Chondrocyte (in vitro differentiated cells): ENCODE measurements at regions not wholly inside any gene's neighbourhood (a gene's known extent, or its start where the extent isn't known, plus 50 kb on each side); places are given as distances from the start of the nearest gene placed in this dataset.
A peak's percentile ranks its signal among the peaks of the same experiment; 100 is the strongest.

Source experiments
- DNase-seq: peaks from one replicate; pipeline ENCODE4 v3.0.0; 2021; ENCODE audit warnings: mixed read lengths, low spot score
- H3K27ac Mint-ChIP-seq: one replicate; pipeline ENCODE4 v1.8.0; 2021; ENCODE audit warnings: mild to moderate bottlenecking, moderate library complexity, mixed read lengths; ENCODE audit not compliant: unreplicated experiment
- H3K27me3 Mint-ChIP-seq: 2 replicates; pipeline ENCODE4 v1.8.0; 2021; ENCODE audit warnings: low read depth, mixed read lengths
- H3K36me3 Mint-ChIP-seq: 2 replicates; pipeline ENCODE4 v1.8.0; 2021; ENCODE audit warnings: low read depth, mixed read lengths
- H3K4me1 Mint-ChIP-seq: 2 replicates; pipeline ENCODE4 v1.8.0; 2021; ENCODE audit warnings: low read depth, mild to moderate bottlenecking, mixed read lengths
- H3K4me3 Mint-ChIP-seq: one replicate; pipeline ENCODE4 v1.8.0; 2021; ENCODE audit warnings: mild to moderate bottlenecking, moderate library complexity, mixed read lengths; ENCODE audit not compliant: unreplicated experiment
- H3K9me3 Mint-ChIP-seq: 2 replicates; pipeline ENCODE4 v1.8.0; 2021; ENCODE audit warnings: low read depth, mixed read lengths
- TF ChIP-seq, protein P1 (sequence below): fragments of 200-600 bp; sonication (generic); IDR thresholded peaks from 2 replicates; pipeline ENCODE4 v1.5.0; 2021; ENCODE audit warnings: antibody characterized with exemption, mild to moderate bottlenecking, moderate library complexity

DNA sequence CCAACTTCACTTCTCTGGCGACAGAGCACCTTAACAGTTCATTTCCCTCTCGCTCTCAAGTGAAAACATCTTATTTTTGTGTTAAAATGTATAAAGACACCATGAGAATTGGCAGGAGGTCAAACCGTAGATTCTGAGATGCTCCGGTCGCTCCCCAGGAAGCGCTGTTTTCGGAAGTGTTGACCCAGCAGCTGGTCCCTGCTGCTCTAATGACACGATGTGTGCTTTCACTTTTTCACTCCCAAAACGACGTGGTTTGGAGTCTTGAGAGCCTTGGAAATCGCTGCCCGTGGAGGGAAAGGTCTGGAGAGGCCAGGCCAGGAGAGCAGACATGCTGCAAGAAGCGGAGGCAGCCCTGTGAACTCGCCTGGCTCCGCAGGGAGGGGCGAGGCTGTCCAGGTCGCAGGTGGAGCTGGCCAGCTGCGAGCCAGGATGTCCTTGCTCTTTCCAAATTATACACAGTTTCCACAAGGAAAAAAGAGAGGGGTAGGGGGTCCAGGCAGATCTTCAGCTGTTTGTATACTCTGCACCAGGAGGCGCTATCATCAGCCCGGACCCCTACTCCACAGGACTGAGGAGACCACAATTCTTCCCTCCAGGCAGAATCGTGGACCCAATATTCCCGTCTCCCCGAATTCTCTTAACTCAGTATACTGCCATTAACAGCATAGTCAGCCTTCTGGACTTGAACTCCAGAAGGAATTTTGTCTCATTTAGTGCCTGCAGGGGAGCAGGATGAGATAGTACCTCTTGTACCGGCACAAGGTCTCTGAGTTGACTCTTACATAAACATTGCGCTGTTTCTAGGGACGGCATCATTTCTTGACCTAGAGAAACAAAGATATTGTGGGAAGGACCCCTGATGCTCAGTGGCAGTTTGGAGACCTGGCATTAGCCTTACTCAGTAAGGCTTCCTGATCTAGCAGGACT lies 248.6 kb upstream of the ANKRD55 start:
- no peaks in the 10 kb centered on the region for H3K9me3 Mint-ChIP-seq
- peaks cover 28% of the 10 kb centered on the region for H3K4me1 Mint-ChIP-seq
- H3K4me3 Mint-ChIP-seq: peak overlapping the region; percentile 80
- TF ChIP-seq, protein P1, sequence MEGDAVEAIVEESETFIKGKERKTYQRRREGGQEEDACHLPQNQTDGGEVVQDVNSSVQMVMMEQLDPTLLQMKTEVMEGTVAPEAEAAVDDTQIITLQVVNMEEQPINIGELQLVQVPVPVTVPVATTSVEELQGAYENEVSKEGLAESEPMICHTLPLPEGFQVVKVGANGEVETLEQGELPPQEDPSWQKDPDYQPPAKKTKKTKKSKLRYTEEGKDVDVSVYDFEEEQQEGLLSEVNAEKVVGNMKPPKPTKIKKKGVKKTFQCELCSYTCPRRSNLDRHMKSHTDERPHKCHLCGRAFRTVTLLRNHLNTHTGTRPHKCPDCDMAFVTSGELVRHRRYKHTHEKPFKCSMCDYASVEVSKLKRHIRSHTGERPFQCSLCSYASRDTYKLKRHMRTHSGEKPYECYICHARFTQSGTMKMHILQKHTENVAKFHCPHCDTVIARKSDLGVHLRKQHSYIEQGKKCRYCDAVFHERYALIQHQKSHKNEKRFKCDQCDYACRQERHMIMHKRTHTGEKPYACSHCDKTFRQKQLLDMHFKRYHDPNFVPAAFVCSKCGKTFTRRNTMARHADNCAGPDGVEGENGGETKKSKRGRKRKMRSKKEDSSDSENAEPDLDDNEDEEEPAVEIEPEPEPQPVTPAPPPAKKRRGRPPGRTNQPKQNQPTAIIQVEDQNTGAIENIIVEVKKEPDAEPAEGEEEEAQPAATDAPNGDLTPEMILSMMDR: peak; percentile 78
- peak overlapping the region; percentile 73 for H3K27ac Mint-ChIP-seq
- H3K27me3 Mint-ChIP-seq: no peaks in the 10 kb centered on the region
- no peak for DNase-seq
- H3K36me3 Mint-ChIP-seq: no peaks in the 10 kb centered on the region

DNA sequence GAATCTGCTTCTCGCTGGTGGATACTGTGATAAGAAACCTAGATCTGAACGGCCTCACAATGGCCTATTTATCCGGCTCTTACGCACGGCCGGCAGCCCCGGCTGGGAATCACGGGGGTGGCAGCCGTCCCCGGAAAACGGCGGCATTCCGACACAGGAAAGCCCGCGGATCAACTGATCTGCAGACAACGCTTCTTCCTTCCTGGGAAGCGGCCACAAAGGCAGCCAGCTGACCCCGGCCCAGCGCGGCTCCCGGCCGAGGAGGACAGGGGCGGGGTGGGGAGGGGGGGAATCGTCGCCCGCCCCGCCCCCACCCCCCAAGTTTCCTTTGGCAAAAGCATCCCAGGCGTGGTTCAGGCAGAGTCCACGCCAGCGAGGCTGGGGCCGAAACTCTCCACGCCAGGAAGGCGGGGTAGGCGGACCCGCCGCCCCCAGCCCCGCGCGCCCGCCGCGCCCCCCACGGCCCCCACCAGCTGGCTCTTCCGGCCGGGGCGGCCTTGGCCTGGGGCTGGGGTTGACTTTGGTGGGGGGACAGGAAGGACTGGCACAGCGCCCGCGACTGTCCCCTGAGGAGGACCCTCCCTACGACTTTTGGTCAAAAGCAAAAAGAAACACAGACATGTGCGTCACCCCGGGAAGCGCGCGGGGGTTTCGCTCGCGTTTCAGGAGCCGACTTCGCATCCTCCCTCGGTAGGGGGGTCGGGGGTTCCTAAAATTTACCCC lies 247.7 kb upstream of the ANKRD55 start:
- H3K9me3 Mint-ChIP-seq: no peaks in the 10 kb centered on the region
- no peaks in the 10 kb centered on the region for H3K36me3 Mint-ChIP-seq
- peak overlapping the region; percentile 80 for H3K4me3 Mint-ChIP-seq
- peaks cover 36% of the 10 kb centered on the region for H3K4me1 Mint-ChIP-seq
- no peak for DNase-seq
- H3K27ac Mint-ChIP-seq: peak overlapping the region; percentile 73
- TF ChIP-seq, protein P1: no peak
- no peaks in the 10 kb centered on the region for H3K27me3 Mint-ChIP-seq

DNA sequence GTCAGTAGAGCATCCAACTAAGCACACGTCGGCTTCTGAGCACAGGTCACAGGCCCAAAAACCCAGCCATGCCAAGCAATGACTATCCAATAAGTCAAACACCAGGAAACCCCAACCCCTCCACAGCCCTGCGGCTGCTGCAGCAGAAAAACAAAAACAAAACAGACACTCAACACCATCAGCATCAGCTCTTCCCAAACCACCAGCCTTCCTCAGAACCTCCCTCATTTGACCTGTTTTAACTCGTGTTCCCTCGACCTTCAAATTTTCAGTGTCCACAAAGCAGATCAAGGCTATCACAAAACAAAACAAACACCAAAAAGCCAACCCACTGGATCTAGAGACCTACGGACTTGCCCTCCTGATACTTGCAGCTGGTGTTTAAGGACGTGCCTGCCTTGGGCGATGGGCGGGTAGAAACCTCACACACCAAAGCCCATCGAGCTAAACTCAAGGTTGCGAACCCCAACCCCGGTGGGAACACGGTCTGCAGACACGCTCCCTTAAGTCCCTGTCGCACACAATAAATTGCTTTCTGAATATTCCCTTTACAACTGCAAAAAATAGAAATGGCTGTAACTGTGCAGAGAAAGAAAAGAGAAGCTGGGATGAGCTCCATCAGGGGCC lies 247.1 kb upstream of the ANKRD55 start:
- peaks cover 38% of the 10 kb centered on the region for H3K4me1 Mint-ChIP-seq
- H3K4me3 Mint-ChIP-seq: peak overlapping the region; percentile 64
- H3K27ac Mint-ChIP-seq: peak overlapping the region; percentile 45
- no peaks in the 10 kb centered on the region for H3K36me3 Mint-ChIP-seq
- H3K27me3 Mint-ChIP-seq: no peaks in the 10 kb centered on the region
- TF ChIP-seq, protein P1: no peak
- no peaks in the 10 kb centered on the region for H3K9me3 Mint-ChIP-seq
- no peak for DNase-seq

DNA sequence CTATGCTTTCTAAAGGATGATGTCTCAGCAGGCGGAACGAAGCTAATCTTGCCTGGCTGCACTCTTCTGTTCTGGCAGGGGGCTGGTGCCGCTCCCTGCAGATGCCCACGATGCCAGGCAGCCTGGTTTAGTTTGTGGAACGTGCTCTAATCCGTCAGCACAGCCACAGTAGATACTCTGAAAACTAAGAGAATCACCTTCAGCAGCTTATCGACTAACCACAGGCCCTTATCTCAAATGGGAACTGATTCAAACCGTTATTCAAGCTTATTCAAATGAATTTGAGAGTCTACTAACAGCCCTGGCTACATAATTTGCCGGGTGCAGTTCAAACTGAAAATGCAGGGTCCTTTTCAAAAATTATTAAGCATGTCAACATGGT lies 246.6 kb upstream of the ANKRD55 start:
- Mint-ChIP-seq H3K9me3 (no peaks in the 10 kb centered on the region), H3K27ac (no peak overlapping the region), H3K4me3 (peak overlapping the region; percentile 64), H3K27me3 (no peaks in the 10 kb centered on the region), H3K36me3 (no peaks in the 10 kb centered on the region), H3K4me1 (peaks cover 38% of the 10 kb centered on the region)
- DNase-seq: no peak
- TF ChIP-seq, protein P1: no peak

DNA sequence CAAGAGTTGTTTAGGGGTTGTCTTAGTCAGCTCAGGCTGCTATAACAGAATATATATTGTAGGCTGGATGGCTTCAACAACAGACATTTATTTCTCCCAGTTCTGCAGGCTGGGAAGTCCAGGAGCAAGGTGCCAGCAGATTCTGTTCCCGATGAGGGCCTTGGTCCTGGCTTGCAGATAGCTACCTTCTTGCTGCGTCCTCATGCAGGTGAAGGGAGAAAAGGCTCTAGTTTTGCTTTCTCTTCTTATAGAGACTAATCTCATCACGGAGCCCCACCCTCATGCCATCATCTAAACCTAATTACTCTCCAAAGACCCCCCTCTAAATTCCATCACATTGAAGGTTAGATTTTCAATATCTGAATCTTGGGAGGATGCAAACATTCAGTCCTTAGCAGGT lies 246.0 kb upstream of the ANKRD55 start:
- H3K4me3 Mint-ChIP-seq: no peak overlapping the region
- DNase-seq: no peak
- H3K27ac Mint-ChIP-seq: no peak overlapping the region
- no peaks in the 10 kb centered on the region for H3K27me3 Mint-ChIP-seq
- H3K9me3 Mint-ChIP-seq: no peaks in the 10 kb centered on the region
- TF ChIP-seq, protein P1: no peak
- no peaks in the 10 kb centered on the region for H3K36me3 Mint-ChIP-seq
- peaks cover 38% of the 10 kb centered on the region for H3K4me1 Mint-ChIP-seq
